Upper lobe of right lung (tissue), 1 donor: ENCODE measurements at regions not wholly inside any gene's neighbourhood (a gene's known extent, or its start where the extent isn't known, plus 50 kb on each side); places are given as distances from the start of the nearest gene placed in this dataset.

ENCODE experiments used
- ATAC-seq: fragments of 200-7000 bp; cut with Tn5 transposase; one replicate; pipeline ENCODE4 v1.9.1; 2020; ENCODE audit warnings: mild to moderate bottlenecking, moderate library complexity
- DNase-seq: peaks from one replicate; pipeline ENCODE4 v3.0.0-alpha.2; 2020
- H3K27ac ChIP-seq: fragments of 200-600 bp; one replicate; pipeline ENCODE4 v1.8.0; 2022
- H3K27me3 ChIP-seq: fragments of 200-600 bp; one replicate; pipeline ENCODE4 v1.8.0; 2022; ENCODE audit warnings: mild to moderate bottlenecking
- H3K36me3 ChIP-seq: fragments of 200-600 bp; one replicate; pipeline ENCODE4 v1.8.0; 2022
- H3K4me1 ChIP-seq: fragments of 200-600 bp; one replicate; pipeline ENCODE4 v1.8.0; 2022
- H3K4me3 ChIP-seq: fragments of 200-600 bp; one replicate; pipeline ENCODE4 v1.8.0; 2022; ENCODE audit warnings: mild to moderate bottlenecking
- H3K9me3 ChIP-seq: fragments of 200-600 bp; one replicate; pipeline ENCODE4 v1.8.0; 2022
- intact Hi-C: fragments of 100-400 bp; cut with DNase I; formaldehyde crosslinking; loops from one replicate; pipeline ENCODE4 v1.11.0; 2022
- TF ChIP-seq, protein P1 (sequence below): fragments of 200-600 bp; IDR thresholded peaks from one replicate; pipeline ENCODE4 v1.8.0; 2022; ENCODE audit warnings: antibody characterized with exemption
- donor health status: DM: no; HTN: yes; CAD: no; lungs with severe emphysema.

DNA sequence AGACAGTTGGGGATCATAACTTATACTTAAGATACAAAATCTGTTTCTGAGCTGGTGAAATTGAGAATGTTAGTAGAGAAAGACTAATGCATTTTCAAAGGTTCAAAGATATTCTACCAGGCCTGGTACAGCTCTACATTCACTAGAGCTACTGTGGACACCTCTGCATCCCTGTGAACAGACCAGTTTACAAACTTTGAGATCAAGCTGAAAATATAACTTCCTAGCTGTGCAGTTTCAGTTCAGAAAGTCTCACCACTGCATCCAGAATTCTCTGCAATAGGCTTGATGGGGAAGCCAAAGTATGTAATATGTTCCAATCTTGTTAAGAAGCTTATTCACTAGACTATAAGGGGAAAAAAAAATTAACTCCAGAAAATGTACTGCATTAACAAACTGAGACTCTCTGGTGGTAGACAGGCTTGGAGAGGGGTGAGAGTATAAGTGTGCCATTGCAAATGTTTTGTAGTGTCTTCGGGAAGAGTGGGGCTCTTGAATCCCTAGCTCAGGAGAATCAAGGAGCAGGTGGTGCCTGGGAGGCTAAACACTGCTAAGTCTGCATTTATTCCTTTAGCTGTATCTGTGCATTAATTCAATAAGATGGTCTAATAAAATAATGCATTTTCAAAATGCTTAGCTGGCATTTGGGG, 671.9 kb downstream of the NR2F1-AS1 start:
- intact Hi-C loops: no loop called here
- Histone ChIP-seq H3K9me3 (no peaks in the 10 kb centered on the region), H3K4me3 (no peak overlapping the region), H3K27me3 (no peaks in the 10 kb centered on the region), H3K4me1 (no peaks in the 10 kb centered on the region), H3K27ac (no peak overlapping the region), H3K36me3 (no peaks in the 10 kb centered on the region)
- ATAC-seq: no peak
- TF ChIP-seq, protein P1, sequence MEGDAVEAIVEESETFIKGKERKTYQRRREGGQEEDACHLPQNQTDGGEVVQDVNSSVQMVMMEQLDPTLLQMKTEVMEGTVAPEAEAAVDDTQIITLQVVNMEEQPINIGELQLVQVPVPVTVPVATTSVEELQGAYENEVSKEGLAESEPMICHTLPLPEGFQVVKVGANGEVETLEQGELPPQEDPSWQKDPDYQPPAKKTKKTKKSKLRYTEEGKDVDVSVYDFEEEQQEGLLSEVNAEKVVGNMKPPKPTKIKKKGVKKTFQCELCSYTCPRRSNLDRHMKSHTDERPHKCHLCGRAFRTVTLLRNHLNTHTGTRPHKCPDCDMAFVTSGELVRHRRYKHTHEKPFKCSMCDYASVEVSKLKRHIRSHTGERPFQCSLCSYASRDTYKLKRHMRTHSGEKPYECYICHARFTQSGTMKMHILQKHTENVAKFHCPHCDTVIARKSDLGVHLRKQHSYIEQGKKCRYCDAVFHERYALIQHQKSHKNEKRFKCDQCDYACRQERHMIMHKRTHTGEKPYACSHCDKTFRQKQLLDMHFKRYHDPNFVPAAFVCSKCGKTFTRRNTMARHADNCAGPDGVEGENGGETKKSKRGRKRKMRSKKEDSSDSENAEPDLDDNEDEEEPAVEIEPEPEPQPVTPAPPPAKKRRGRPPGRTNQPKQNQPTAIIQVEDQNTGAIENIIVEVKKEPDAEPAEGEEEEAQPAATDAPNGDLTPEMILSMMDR: no peak
- no peak for DNase-seq

DNA sequence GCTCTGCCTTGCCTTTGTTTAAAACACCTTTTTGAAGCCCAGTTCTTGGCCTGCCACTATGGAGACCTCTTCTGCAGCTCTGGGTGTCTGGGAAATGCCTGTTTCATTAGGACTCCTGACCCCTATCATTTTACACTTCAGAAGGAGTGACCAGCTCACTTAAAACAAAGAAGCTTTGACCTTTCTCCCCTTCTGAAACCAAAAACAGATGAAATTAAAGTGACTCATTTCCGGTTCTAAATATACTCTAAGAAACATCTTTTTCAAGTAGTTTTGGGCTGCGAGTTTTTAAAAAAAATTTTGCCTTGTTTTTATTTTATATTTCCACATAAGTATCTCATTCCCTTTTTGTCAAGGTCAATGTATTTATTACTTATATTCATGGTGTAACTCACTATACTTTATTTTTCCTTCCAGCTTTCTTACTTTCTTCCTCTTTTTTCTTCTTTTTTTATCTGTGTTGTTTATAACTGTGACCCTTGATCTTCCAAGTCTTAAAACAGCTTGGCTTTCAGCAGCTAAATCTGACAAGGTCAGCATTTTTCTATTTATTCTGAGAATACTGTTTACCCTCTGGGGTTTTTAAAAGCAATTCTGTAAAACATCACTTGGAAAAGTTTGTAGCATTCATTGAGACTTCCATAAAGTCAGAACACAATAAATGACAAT, 672.9 kb downstream of the NR2F1-AS1 start:
- intact Hi-C loops: no loop called here

DNA sequence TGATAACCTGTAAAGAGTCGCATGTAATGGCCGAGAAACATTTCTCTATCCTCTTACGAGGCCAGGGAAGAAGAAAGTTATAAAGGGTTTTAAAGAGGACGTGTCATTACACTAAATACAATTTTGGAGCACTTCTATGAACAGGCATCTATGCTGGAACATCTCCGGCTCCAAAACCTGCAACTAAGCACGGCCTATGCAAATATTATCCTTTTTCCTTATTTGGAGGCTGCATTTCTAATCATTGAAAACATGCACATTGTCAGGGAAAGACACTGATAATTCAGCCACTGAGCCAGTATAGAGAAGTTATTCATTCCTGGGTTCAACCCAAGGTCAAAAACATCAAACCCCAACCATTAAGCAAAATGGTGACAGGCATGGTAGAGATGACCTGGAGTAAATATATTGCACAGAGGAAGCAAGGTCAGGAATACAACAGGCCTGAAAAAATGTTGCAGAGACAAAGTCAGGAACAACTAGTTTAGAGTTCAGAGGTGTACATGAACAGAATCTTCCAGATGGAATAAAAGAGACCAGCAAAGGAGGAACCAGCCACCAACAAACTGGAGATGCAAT, 674.1 kb downstream of the NR2F1-AS1 start:
- Histone ChIP-seq H3K9me3 (no peaks in the 10 kb centered on the region), H3K36me3 (no peaks in the 10 kb centered on the region), H3K27ac (no peak overlapping the region), H3K4me1 (no peaks in the 10 kb centered on the region), H3K4me3 (no peak overlapping the region), H3K27me3 (no peaks in the 10 kb centered on the region)
- intact Hi-C loops: no loop called here
- ATAC-seq: no peak
- TF ChIP-seq, protein P1: no peak
- no peak for DNase-seq

More for the DNA sequence above, 672.9 kb downstream of the NR2F1-AS1 start:
- no peaks in the 10 kb centered on the region for H3K4me1 ChIP-seq
- no peaks in the 10 kb centered on the region for H3K9me3 ChIP-seq
- no peaks in the 10 kb centered on the region for H3K27me3 ChIP-seq
- DNase-seq (no peak), ATAC-seq (no peak)
- no peak overlapping the region for H3K27ac ChIP-seq
- no peaks in the 10 kb centered on the region for H3K36me3 ChIP-seq
- no peak overlapping the region for H3K4me3 ChIP-seq
- TF ChIP-seq, protein P1: no peak

DNA sequence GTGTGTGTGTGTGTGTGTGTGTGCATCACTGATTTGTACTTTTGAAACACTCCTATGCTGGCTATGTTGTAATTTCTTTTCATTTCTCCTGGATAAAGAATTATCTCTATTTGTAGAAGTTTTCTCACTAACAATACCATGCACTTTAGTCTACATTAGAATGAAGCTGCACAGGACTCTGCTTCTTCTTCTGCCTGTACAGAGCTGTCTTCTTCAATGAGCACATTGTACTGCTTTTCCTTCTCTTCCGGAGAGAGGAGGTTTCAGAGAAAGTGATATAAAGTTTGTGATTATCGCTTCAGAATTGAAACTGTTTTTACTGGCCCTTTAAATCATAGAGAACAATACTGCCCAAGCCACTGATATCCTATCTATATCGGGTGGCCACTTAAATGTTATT, 677.0 kb downstream of the NR2F1-AS1 start:
- TF ChIP-seq, protein P1: no peak
- intact Hi-C loops: no loop called here
- H3K27me3 ChIP-seq: no peaks in the 10 kb centered on the region

DNA sequence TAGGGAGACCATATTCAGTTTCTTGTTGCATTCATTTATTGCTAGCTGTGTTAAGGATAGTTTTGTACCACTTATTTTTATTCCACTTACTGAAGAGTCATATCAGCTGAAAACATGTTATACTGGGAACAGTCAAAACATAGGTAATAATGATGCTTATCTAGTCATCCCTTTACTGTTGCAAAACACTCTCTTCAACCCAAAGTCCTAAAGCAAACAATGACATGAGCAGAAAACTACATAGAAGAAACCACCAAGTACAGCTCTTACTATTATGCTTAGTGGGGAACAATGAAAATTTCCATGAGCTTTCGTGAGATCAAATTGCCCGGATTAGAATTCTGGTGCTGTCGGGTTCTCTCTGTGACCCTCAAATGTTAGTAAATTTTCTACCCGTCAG, 681.4 kb downstream of the NR2F1-AS1 start:
- Histone ChIP-seq H3K4me3 (no peak overlapping the region), H3K4me1 (no peaks in the 10 kb centered on the region), H3K27me3 (no peaks in the 10 kb centered on the region), H3K9me3 (no peaks in the 10 kb centered on the region), H3K27ac (no peak overlapping the region), H3K36me3 (no peaks in the 10 kb centered on the region)
- TF ChIP-seq, protein P1: no peak
- ATAC-seq (no peak), DNase-seq (no peak)
- intact Hi-C loops: no loop called here

More for the DNA sequence above, 677.0 kb downstream of the NR2F1-AS1 start:
- no peaks in the 10 kb centered on the region for H3K9me3 ChIP-seq
- H3K4me3 ChIP-seq: no peak overlapping the region
- H3K4me1 ChIP-seq: no peaks in the 10 kb centered on the region
- DNase-seq: no peak
- no peaks in the 10 kb centered on the region for H3K36me3 ChIP-seq
- no peak for ATAC-seq
- H3K27ac ChIP-seq: no peak overlapping the region
